Endometrial microvascular endothelial cells (primary cell): ENCODE measurements at regions not wholly inside any gene's neighbourhood (a gene's known extent, or its start where the extent isn't known, plus 50 kb on each side); places are given as distances from the start of the nearest gene placed in this dataset.
"Not testable (repeated sequence)": the region's sequence is repeated elsewhere in the genome, so short reads cannot be mapped to it uniquely, and the experiment has no call there.

Experiments
- in situ Hi-C: cut with HindIII; loops from 2 replicates; pipeline ENCODE4 v1.10.0; 2017; ENCODE audit warnings: low sequenced_read_pairs, low pct_unique_long_range_greater_than_20kb; ENCODE audit errors: inconsistent ontology term

- in situ Hi-C loops, result not testable (repeated sequence)
These were observed 248.9 kb upstream of the WSB1 start for GRCh38 chr17:27045039-27045438.

- in situ Hi-C loops, result no loop called here
These were observed 244.7 kb upstream of the WSB1 start for GRCh38 chr17:27049104-27049784.

GRCh38 chr17:27065588-27065987 lies 228.3 kb upstream of the WSB1 start:
- in situ Hi-C loops, result no loop called here

- in situ Hi-C loops, result no loop called here
These were observed 227.6 kb upstream of the WSB1 start for GRCh38 chr17:27066315-27066714.

GRCh38 chr17:27069842-27070508 lies 223.9 kb upstream of the WSB1 start:
- in situ Hi-C loops, result no loop called here

GRCh38 chr17:27070836-27071235 lies 223.1 kb upstream of the WSB1 start:
- in situ Hi-C loops, result no loop called here

- in situ Hi-C loops, result no loop called here
These were observed 221.0 kb upstream of the WSB1 start for GRCh38 chr17:27072885-27073284.

GRCh38 chr17:27076814-27077213 lies 217.1 kb upstream of the WSB1 start:
- in situ Hi-C loops, result no loop called here

- in situ Hi-C loops, result no loop called here
These were observed 215.6 kb upstream of the WSB1 start for GRCh38 chr17:27078296-27078695.

GRCh38 chr17:27079660-27080059 lies 214.3 kb upstream of the WSB1 start:
- in situ Hi-C loops, result no loop called here

- in situ Hi-C loops, result no loop called here
These were observed 212.8 kb upstream of the WSB1 start for GRCh38 chr17:27081002-27081638.

- in situ Hi-C loops, result no loop called here
These were observed 211.7 kb upstream of the WSB1 start for GRCh38 chr17:27082023-27082774.

- in situ Hi-C loops, result no loop called here
These were observed 211.1 kb upstream of the WSB1 start for GRCh38 chr17:27082775-27083154.

GRCh38 chr17:27083408-27084185 lies 210.3 kb upstream of the WSB1 start:
- in situ Hi-C loops, result no loop called here

GRCh38 chr17:27085517-27085916 lies 208.4 kb upstream of the WSB1 start:
- in situ Hi-C loops, result no loop called here

- in situ Hi-C loops, result no loop called here
These were observed 207.4 kb upstream of the WSB1 start for GRCh38 chr17:27086526-27086925.

- in situ Hi-C loops, result no loop called here
These were observed 205.8 kb upstream of the WSB1 start for GRCh38 chr17:27087935-27088766.

GRCh38 chr17:27088767-27089078 lies 205.2 kb upstream of the WSB1 start:
- in situ Hi-C loops, result no loop called here
